ENCODE measurements at regions not wholly inside any gene's neighbourhood (a gene's known extent, or its start where the extent isn't known, plus 50 kb on each side); places are given as distances from the start of the nearest gene placed in this dataset.

GRCh38 chr7:19871102-19871501 is 97.7 kb upstream of the TMEM196 start:
- Histone ChIP-seq H3K27ac (ENCODE audit: insufficient read depth, low read length) (no peak overlapping the region), H3K4me3 (replicated peaks in 1 of 4; ENCODE audit: control extremely low read depth in 1 of 4, insufficient read depth in 1 of 4, low read depth in 3 of 4, low read length in 4 of 4) (no peak overlapping the region), H3K9me3 (ENCODE audit: control insufficient read depth, insufficient read depth, low read depth, low read length) (no peaks in the 10 kb centered on the region), H3K36me3 (ENCODE audit: control insufficient read depth, insufficient read depth, low read length) (no peaks in the 10 kb centered on the region), H3K4me2 (ENCODE audit: extremely low read depth, insufficient read depth, low read length) (no peak overlapping the region), H3K79me2 (ENCODE audit: control insufficient read depth, insufficient read depth, low read length) (no peaks in the 10 kb centered on the region), H3K4me1 (ENCODE audit: control insufficient read depth, extremely low read depth, insufficient read depth, low read length) (no peaks in the 10 kb centered on the region), H2AFZ (ENCODE audit: low read length) (no peak overlapping the region), H4K20me1 (ENCODE audit: control insufficient read depth, extremely low read depth, insufficient read depth, low read length) (no peaks in the 10 kb centered on the region), H3K27me3 (ENCODE audit: control insufficient read depth, insufficient read depth, low read length) (no peaks in the 10 kb centered on the region), H3K9ac (ENCODE audit: insufficient read depth, low read length) (no peak overlapping the region)
- TF ChIP-seq CTCF (conservative IDR thresholded peaks at IDR 0.05 in 1 of 2, IDR thresholded peaks at IDR 0.05 in 1 of 2; ENCODE audit: low read depth in 1 of 2, low read length in 2 of 2) = no peak
- TF ChIP-seq EZH2 (IDR thresholded peaks at IDR 0.05; ENCODE audit: low read length, missing control alignments) = no peak
- no peak for DNase-seq (ENCODE audit: low read depth in 2 of 2)

- Histone ChIP-seq H2AFZ (ENCODE audit: low read length) (no peak overlapping the region), H3K27me3 (ENCODE audit: control insufficient read depth, insufficient read depth, low read length) (no peaks in the 10 kb centered on the region), H3K27ac (ENCODE audit: insufficient read depth, low read length) (no peak overlapping the region), H3K4me2 (ENCODE audit: extremely low read depth, insufficient read depth, low read length) (no peak overlapping the region), H4K20me1 (ENCODE audit: control insufficient read depth, extremely low read depth, insufficient read depth, low read length) (no peaks in the 10 kb centered on the region), H3K4me1 (ENCODE audit: control insufficient read depth, extremely low read depth, insufficient read depth, low read length) (no peaks in the 10 kb centered on the region), H3K9me3 (ENCODE audit: control insufficient read depth, insufficient read depth, low read depth, low read length) (no peaks in the 10 kb centered on the region), H3K9ac (ENCODE audit: insufficient read depth, low read length) (no peak overlapping the region), H3K36me3 (ENCODE audit: control insufficient read depth, insufficient read depth, low read length) (no peaks in the 10 kb centered on the region), H3K79me2 (ENCODE audit: control insufficient read depth, insufficient read depth, low read length) (no peaks in the 10 kb centered on the region), H3K4me3 (replicated peaks in 1 of 4; ENCODE audit: control extremely low read depth in 1 of 4, insufficient read depth in 1 of 4, low read depth in 3 of 4, low read length in 4 of 4) (no peak overlapping the region)
- no peak for DNase-seq (ENCODE audit: low read depth in 2 of 2)
- no peak for TF ChIP-seq EZH2 (IDR thresholded peaks at IDR 0.05; ENCODE audit: low read length, missing control alignments)
Observed at GRCh38 chr7:19869979-19870378, 96.6 kb upstream of the TMEM196 start.

- H3K79me2 ChIP-seq (ENCODE audit: control insufficient read depth, insufficient read depth, low read length) = no peaks in the 10 kb centered on the region
- DNase-seq (ENCODE audit: low read depth in 2 of 2) = no peak
- no peaks in the 10 kb centered on the region for H4K20me1 ChIP-seq (ENCODE audit: control insufficient read depth, extremely low read depth, insufficient read depth, low read length)
- H3K9ac ChIP-seq (ENCODE audit: insufficient read depth, low read length) = no peak overlapping the region
- H3K9me3 ChIP-seq (ENCODE audit: control insufficient read depth, insufficient read depth, low read depth, low read length) = no peaks in the 10 kb centered on the region
- H3K27me3 ChIP-seq (ENCODE audit: control insufficient read depth, insufficient read depth, low read length) = no peaks in the 10 kb centered on the region
- no peak overlapping the region for H2AFZ ChIP-seq (ENCODE audit: low read length)
- no peaks in the 10 kb centered on the region for H3K36me3 ChIP-seq (ENCODE audit: control insufficient read depth, insufficient read depth, low read length)
- no peaks in the 10 kb centered on the region for H3K4me1 ChIP-seq (ENCODE audit: control insufficient read depth, extremely low read depth, insufficient read depth, low read length)
- no peak overlapping the region for H3K27ac ChIP-seq (ENCODE audit: insufficient read depth, low read length)
- TF ChIP-seq EZH2 (IDR thresholded peaks at IDR 0.05; ENCODE audit: low read length, missing control alignments) (no peak), CTCF (conservative IDR thresholded peaks at IDR 0.05 in 1 of 2, IDR thresholded peaks at IDR 0.05 in 1 of 2; ENCODE audit: low read depth in 1 of 2, low read length in 2 of 2) (no peak)
- H3K4me3 ChIP-seq (replicated peaks in 1 of 4; ENCODE audit: control extremely low read depth in 1 of 4, insufficient read depth in 1 of 4, low read depth in 3 of 4, low read length in 4 of 4) = no peak overlapping the region
- no peak overlapping the region for H3K4me2 ChIP-seq (ENCODE audit: extremely low read depth, insufficient read depth, low read length)
Observed at GRCh38 chr7:19853261-19853832, 79.9 kb upstream of the TMEM196 start.
